OCI-LY7 (cell line): ENCODE measurements at regions not wholly inside any gene's neighbourhood (a gene's known extent, or its start where the extent isn't known, plus 50 kb on each side); places are given as distances from the start of the nearest gene placed in this dataset.

ENCODE experiments used
- BruUV-seq: library from RNA; stranded (reverse); fragments of 400-500 nt; replicated peaks from 2 replicates; lab custom pipeline; 2021; lab: Mats Ljungman, UMichigan
- CTCF ChIA-PET: fragments of 300-600 bp; sonication (Branson Sonifier 250); formaldehyde crosslinking; loops from one replicate; lab custom pipeline; 2022; ENCODE audit warnings: antibody characterized with exemption; ENCODE audit not compliant: unreplicated experiment; lab: Charles Lee
- POLR2A ChIA-PET: fragments of 300-600 bp; sonication (Branson Sonifier 250); formaldehyde crosslinking; loops from one replicate; lab custom pipeline; 2022; ENCODE audit warnings: antibody characterized with exemption; lab: Charles Lee
- DNase-seq: peaks from one replicate; pipeline ENCODE4 v3.0.0-alpha.2; 2015; ENCODE audit warnings: low spot score
- H2AFZ ChIP-seq: fragments of 200-600 bp; sonication (generic), shearing (Covaris generic); 2 replicates; pipeline ENCODE4 v1.6.1; 2014; ENCODE audit warnings: mild to moderate bottlenecking, antibody characterized with exemption, low read length, moderate library complexity
- H3K27ac ChIP-seq: fragments of 200-600 bp; sonication (generic); 2 replicates; pipeline ENCODE4 v1.5.1; 2014; ENCODE audit warnings: mixed run types, low read depth, mild to moderate bottlenecking, moderate library complexity, low read length, inconsistent platforms; ENCODE audit not compliant: poor library complexity, severe bottlenecking
- H3K36me3 ChIP-seq: fragments of 200-600 bp; sonication (generic); 2 replicates; pipeline ENCODE4 v1.6.1; 2014; ENCODE audit warnings: mild to moderate bottlenecking, antibody characterized with exemption, low read length, moderate library complexity, mixed read lengths; ENCODE audit not compliant: insufficient read depth
- H3K4me1 ChIP-seq: fragments of 200-600 bp; sonication (generic); 2 replicates; pipeline ENCODE4 v1.5.1; 2014; ENCODE audit warnings: mild to moderate bottlenecking, low read length; ENCODE audit not compliant: insufficient read depth, poor library complexity, severe bottlenecking
- H3K4me2 ChIP-seq: fragments of 200-600 bp; sonication (generic); 2 replicates; pipeline ENCODE4 v1.6.1; 2014; ENCODE audit warnings: mild to moderate bottlenecking, low read length
- H3K4me3 ChIP-seq: fragments of 200-600 bp; sonication (generic); 2 replicates; pipeline ENCODE4 v1.5.1; 2014; ENCODE audit warnings: mild to moderate bottlenecking, low read depth, low read length; ENCODE audit not compliant: poor library complexity, severe bottlenecking
- H3K79me2 ChIP-seq: fragments of 200-600 bp; sonication (generic); 2 replicates; pipeline ENCODE4 v1.6.1; 2016; ENCODE audit warnings: low read depth, mild to moderate bottlenecking, low read length, moderate library complexity, mixed read lengths; ENCODE audit not compliant: insufficient read depth
- H3K9me2 ChIP-seq: fragments of 200-600 bp; sonication (generic); 2 replicates; pipeline ENCODE4 v1.6.1; 2016; ENCODE audit warnings: mild to moderate bottlenecking, low read length, mixed read lengths; ENCODE audit not compliant: insufficient read depth
- H3K9me3 ChIP-seq: fragments of 200-600 bp; sonication (generic); 2 replicates; pipeline ENCODE4 v1.6.1; 2014; ENCODE audit warnings: mild to moderate bottlenecking, mixed run types, low read length, mixed read lengths
- H4K20me1 ChIP-seq: fragments of 200-600 bp; sonication (generic); 2 replicates; pipeline ENCODE4 v1.6.1; 2014; ENCODE audit warnings: mild to moderate bottlenecking, antibody characterized with exemption, low read length, moderate library complexity, mixed read lengths; ENCODE audit not compliant: insufficient read depth
- EZH2phosphoT487 ChIP-seq: fragments of 200-600 bp; sonication (generic); IDR thresholded peaks from 2 replicates; pipeline ENCODE4 v1.6.1; 2018; ENCODE audit warnings: low read depth, borderline replicate concordance, mild to moderate bottlenecking, mixed run types, antibody characterized with exemption, low read length, moderate library complexity, mixed read lengths
- intact Hi-C: fragments of 100-400 bp; cut with micrococcal nuclease; formaldehyde crosslinking; loops from one replicate; pipeline ENCODE4 v1.10.0; 2022; ENCODE audit not compliant: unreplicated experiment
- TF ChIP-seq, protein P1 (sequence below): fragments of 200-600 bp; sonication (generic); conservative IDR thresholded peaks from 2 replicates; pipeline ENCODE4 v1.5.1; 2014; ENCODE audit warnings: mild to moderate bottlenecking, antibody characterized with exemption, low read length, moderate library complexity, mixed read lengths

DNA sequence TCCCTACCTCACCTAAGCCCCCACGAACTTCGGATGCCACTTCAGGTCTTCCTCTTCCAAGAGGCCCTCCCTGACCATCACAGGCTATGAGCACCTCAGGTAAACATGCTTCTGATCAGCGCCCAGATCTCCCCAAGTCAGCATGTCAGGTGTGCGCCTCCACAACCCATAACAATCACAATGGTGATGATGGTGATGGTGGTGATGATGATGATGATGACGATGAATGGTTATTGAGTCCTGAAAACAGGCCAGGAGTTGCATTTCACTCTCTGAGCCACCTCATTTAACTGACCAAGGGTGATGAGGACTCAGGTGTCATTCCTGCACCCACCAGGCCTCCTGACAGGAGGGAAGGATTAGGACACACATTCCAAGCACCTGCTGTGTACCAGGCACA, 426.6 kb upstream of the SULF2 start:
- Histone ChIP-seq H3K79me2 (no peaks in the 10 kb centered on the region), H3K9me3 (no peaks in the 10 kb centered on the region), H3K27ac (no peak overlapping the region), H3K4me1 (no peaks in the 10 kb centered on the region), H3K9me2 (no peaks in the 10 kb centered on the region), H3K36me3 (no peaks in the 10 kb centered on the region), H3K4me3 (no peak overlapping the region), H3K4me2 (no peak overlapping the region), H4K20me1 (no peaks in the 10 kb centered on the region), H2AFZ (no peak overlapping the region)
- no peak for DNase-seq
- intact Hi-C loops = no loop called here
- BruUV-seq = no TSS peak
- CTCF ChIA-PET = no interaction called here
- TF ChIP-seq, protein P1, sequence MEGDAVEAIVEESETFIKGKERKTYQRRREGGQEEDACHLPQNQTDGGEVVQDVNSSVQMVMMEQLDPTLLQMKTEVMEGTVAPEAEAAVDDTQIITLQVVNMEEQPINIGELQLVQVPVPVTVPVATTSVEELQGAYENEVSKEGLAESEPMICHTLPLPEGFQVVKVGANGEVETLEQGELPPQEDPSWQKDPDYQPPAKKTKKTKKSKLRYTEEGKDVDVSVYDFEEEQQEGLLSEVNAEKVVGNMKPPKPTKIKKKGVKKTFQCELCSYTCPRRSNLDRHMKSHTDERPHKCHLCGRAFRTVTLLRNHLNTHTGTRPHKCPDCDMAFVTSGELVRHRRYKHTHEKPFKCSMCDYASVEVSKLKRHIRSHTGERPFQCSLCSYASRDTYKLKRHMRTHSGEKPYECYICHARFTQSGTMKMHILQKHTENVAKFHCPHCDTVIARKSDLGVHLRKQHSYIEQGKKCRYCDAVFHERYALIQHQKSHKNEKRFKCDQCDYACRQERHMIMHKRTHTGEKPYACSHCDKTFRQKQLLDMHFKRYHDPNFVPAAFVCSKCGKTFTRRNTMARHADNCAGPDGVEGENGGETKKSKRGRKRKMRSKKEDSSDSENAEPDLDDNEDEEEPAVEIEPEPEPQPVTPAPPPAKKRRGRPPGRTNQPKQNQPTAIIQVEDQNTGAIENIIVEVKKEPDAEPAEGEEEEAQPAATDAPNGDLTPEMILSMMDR = no peak
- TF ChIP-seq EZH2phosphoT487 = no peak
- POLR2A ChIA-PET = no interaction called here

DNA sequence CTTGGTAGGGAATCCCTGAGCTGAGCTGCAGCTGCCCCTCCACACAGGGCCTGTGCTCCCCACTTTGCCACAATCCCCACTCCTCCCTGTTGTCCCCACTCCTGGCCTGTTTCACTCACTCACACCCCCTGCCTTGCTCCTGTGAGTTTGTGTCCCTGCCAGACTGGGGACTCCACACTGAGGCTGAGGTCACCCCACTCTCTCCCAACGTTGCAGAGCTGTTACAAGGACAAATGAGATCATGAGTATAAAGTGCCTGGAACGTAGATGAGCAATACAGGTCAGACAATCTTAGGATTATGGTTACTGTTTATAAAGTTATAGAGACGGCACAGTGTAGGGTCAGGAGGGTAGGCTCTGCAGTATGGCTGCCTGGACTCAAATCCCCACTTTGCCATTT, 426.0 kb upstream of the SULF2 start:
- intact Hi-C loops = no loop called here
- POLR2A ChIA-PET = no interaction called here
- Histone ChIP-seq H3K9me3 (no peaks in the 10 kb centered on the region), H3K4me2 (no peak overlapping the region), H3K27ac (no peak overlapping the region), H3K9me2 (no peaks in the 10 kb centered on the region), H3K36me3 (no peaks in the 10 kb centered on the region), H4K20me1 (no peaks in the 10 kb centered on the region), H3K79me2 (no peaks in the 10 kb centered on the region), H3K4me1 (no peaks in the 10 kb centered on the region), H2AFZ (no peak overlapping the region), H3K4me3 (no peak overlapping the region)
- CTCF ChIA-PET = no interaction called here
- no peak for TF ChIP-seq EZH2phosphoT487
- TF ChIP-seq, protein P1 = no peak
- no peak for DNase-seq
- no TSS peak for BruUV-seq

DNA sequence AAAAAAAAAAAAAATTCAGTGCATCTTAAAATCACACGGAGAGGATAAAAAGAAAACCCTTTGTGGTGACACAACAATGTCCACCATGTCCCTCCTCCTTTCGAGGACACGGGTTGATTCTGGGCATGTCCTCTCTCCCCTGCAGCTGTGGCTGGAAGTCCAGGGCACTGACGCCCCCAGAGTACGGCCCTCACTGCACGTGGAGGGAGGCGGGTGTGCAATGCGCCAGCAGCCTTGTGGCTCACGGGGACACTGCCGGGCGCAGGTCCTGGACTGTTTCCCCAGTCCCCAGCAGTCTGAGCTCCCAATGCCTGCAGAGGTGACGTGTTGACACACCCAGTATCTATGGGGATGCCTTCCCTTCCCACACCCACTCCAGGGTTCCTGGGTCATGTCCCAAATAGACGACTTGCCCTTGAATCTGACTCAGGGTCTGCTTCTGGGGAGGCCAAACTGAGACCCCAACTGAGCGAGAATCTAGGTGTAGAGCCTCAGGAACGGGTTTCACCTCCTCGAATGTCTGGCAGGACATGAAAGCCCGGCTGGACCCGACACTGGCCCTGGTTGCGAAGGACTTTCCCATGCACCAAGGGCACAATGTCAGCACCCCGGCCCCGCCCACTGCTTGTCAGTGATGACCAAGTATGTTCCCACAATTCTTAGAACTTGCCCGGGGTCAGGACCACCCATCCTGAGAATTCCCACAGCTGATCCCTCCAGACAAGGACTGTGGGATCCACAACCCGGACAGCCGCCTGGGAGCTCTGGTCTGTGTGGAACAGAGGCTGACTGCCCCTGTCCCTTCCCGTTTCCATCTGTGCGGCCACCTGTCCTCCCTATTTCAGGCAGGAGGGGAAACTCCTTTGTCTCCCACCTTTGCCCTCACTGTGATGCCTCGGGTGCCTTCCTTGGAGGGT, 425.1 kb upstream of the SULF2 start:
- BruUV-seq = no TSS peak
- intact Hi-C loops = no loop called here
- CTCF ChIA-PET = no interaction called here

More for the DNA sequence above, 425.1 kb upstream of the SULF2 start:
- TF ChIP-seq, protein P1 = no peak
- no peak for TF ChIP-seq EZH2phosphoT487
- Histone ChIP-seq H3K4me3 (no peak overlapping the region), H3K79me2 (no peaks in the 10 kb centered on the region), H2AFZ (no peak overlapping the region), H3K27ac (no peak overlapping the region), H3K9me3 (no peaks in the 10 kb centered on the region), H4K20me1 (no peaks in the 10 kb centered on the region), H3K4me1 (no peaks in the 10 kb centered on the region), H3K9me2 (no peaks in the 10 kb centered on the region), H3K4me2 (no peak overlapping the region), H3K36me3 (no peaks in the 10 kb centered on the region)
- POLR2A ChIA-PET = interaction anchor here (0.6 kb wide), 1 partner anchor 95 kb away, joined by 4 read pairs; no protein-coding TSS in a partner anchor
- DNase-seq = no peak
